Glutamatergic neuron (in vitro differentiated cells): ENCODE measurements at regions not wholly inside any gene's neighbourhood (a gene's known extent, or its start where the extent isn't known, plus 50 kb on each side); places are given as distances from the start of the nearest gene placed in this dataset.

ENCODE experiments used
- DNase-seq: peaks from one replicate; pipeline ENCODE4 v3.0.0; 2022
- H3K27ac Mint-ChIP-seq: one replicate; pipeline ENCODE4 v1.8.0; 2020; ENCODE audit warnings: mild to moderate bottlenecking, mixed read lengths, inconsistent platforms; ENCODE audit not compliant: unreplicated experiment
- H3K27me3 Mint-ChIP-seq: one replicate; pipeline ENCODE4 v1.8.0; 2020; ENCODE audit warnings: mild to moderate bottlenecking, moderate library complexity, mixed read lengths, inconsistent platforms; ENCODE audit not compliant: unreplicated experiment
- H3K36me3 Mint-ChIP-seq: one replicate; pipeline ENCODE4 v1.8.0; 2020; ENCODE audit warnings: mild to moderate bottlenecking, mixed read lengths, inconsistent platforms; ENCODE audit not compliant: unreplicated experiment
- H3K4me1 Mint-ChIP-seq: one replicate; pipeline ENCODE4 v1.8.0; 2020; ENCODE audit warnings: mild to moderate bottlenecking, low read depth, mixed read lengths, inconsistent platforms; ENCODE audit not compliant: unreplicated experiment
- H3K4me3 Mint-ChIP-seq: one replicate; pipeline ENCODE4 v1.8.0; 2020; ENCODE audit warnings: mild to moderate bottlenecking, mixed read lengths, inconsistent platforms; ENCODE audit not compliant: unreplicated experiment
- H3K9me3 Mint-ChIP-seq: one replicate; pipeline ENCODE4 v1.8.0; 2020; ENCODE audit warnings: mild to moderate bottlenecking, moderate library complexity, mixed read lengths, inconsistent platforms; ENCODE audit not compliant: unreplicated experiment
- CTCF ChIP-seq: fragments of 200-600 bp; sonication (generic); IDR thresholded peaks from one replicate; pipeline ENCODE4 v1.5.0; 2021; ENCODE audit not compliant: partially characterized antibody, unreplicated experiment

GRCh38 chr12:114580306-114580705, 103.7 kb downstream of the TBX3 start:
- Mint-ChIP-seq H3K27ac (no peak overlapping the region), H3K36me3 (no peaks in the 10 kb centered on the region), H3K27me3 (peaks cover 3% of the 10 kb centered on the region), H3K4me1 (no peaks in the 10 kb centered on the region), H3K4me3 (no peak overlapping the region), H3K9me3 (no peaks in the 10 kb centered on the region)
- no peak for DNase-seq
- no peak for TF ChIP-seq CTCF

GRCh38 chr12:114579389-114579788, 104.6 kb downstream of the TBX3 start:
- H3K27ac Mint-ChIP-seq: no peak overlapping the region
- no peak for TF ChIP-seq CTCF
- no peaks in the 10 kb centered on the region for H3K4me1 Mint-ChIP-seq
- H3K4me3 Mint-ChIP-seq: no peak overlapping the region
- H3K27me3 Mint-ChIP-seq: peaks cover 3% of the 10 kb centered on the region
- no peak for DNase-seq
- no peaks in the 10 kb centered on the region for H3K36me3 Mint-ChIP-seq
- H3K9me3 Mint-ChIP-seq: no peaks in the 10 kb centered on the region

- DNase-seq: peak; percentile 36
- no peak overlapping the region for H3K27ac Mint-ChIP-seq
- H3K4me3 Mint-ChIP-seq: no peak overlapping the region
- no peak for TF ChIP-seq CTCF
- H3K9me3 Mint-ChIP-seq: no peaks in the 10 kb centered on the region
- peaks cover 4% of the 10 kb centered on the region for H3K4me1 Mint-ChIP-seq
- H3K36me3 Mint-ChIP-seq: no peaks in the 10 kb centered on the region
- peaks cover 4% of the 10 kb centered on the region for H3K27me3 Mint-ChIP-seq
These were observed 121.3 kb downstream of the TBX3 start for GRCh38 chr12:114562654-114563053.

- H3K36me3 Mint-ChIP-seq: no peaks in the 10 kb centered on the region
- no peak for TF ChIP-seq CTCF
These were observed 128.5 kb downstream of the TBX3 start for GRCh38 chr12:114555451-114555850.

GRCh38 chr12:114547636-114548035, 136.3 kb downstream of the TBX3 start:
- Mint-ChIP-seq H3K9me3 (peaks cover 13% of the 10 kb centered on the region), H3K4me3 (peak overlapping the region; percentile 39), H3K27ac (peak overlapping the region; percentile 88), H3K36me3 (no peaks in the 10 kb centered on the region), H3K27me3 (peaks cover 9% of the 10 kb centered on the region), H3K4me1 (peaks cover 11% of the 10 kb centered on the region)
- peak; percentile 76 for DNase-seq
- TF ChIP-seq CTCF: no peak

More at GRCh38 chr12:114555451-114555850, 128.5 kb downstream of the TBX3 start:
- no peaks in the 10 kb centered on the region for H3K9me3 Mint-ChIP-seq
- H3K4me1 Mint-ChIP-seq: no peaks in the 10 kb centered on the region
- no peak overlapping the region for H3K27ac Mint-ChIP-seq
- no peak for DNase-seq
- peaks cover 5% of the 10 kb centered on the region for H3K27me3 Mint-ChIP-seq
- no peak overlapping the region for H3K4me3 Mint-ChIP-seq
